Sciatic nerve (tissue), 2 donors: ENCODE measurements at regions not wholly inside any gene's neighbourhood (a gene's known extent, or its start where the extent isn't known, plus 50 kb on each side); places are given as distances from the start of the nearest gene placed in this dataset.
A peak's percentile ranks its signal among the peaks of the same experiment; 100 is the strongest.

Experiments
- ATAC-seq: fragments of 200-7000 bp; cut with Tn5 transposase; one replicate; pipeline ENCODE4 v1.9.1; 2020; ENCODE audit warnings: mild to moderate bottlenecking, moderate library complexity
- DNase-seq: peaks from one replicate; pipeline ENCODE4 v3.0.0-alpha.2; 2020; ENCODE audit warnings: low spot score
- intact Hi-C: fragments of 100-400 bp; cut with DNase I; formaldehyde crosslinking; loops from one replicate; pipeline ENCODE4 v1.14.2; 2022
- donor health status: DM: no; HTN: no; CAD: no.
- donor health status: DM: no; HTN: no; CAD: no.

DNA sequence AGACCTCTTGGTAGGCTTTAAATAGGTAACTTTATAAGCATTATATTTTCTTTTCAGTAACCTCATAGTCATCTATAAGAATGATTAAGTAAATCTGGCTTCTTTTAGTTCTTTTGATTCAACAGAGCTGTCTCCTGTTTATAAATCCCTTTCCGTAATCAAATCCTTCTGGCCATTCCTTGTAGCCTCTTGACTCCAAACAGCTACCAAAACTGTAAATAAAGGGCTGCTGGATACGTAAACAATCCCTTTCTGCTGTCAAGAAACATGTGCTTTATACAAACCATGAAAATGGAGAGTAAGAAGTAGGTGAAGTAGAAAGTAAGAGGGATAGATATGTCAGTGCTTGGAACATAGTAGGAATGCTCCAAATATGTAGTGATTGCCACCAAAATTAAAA lies 183.2 kb upstream of the CASK start:
- DNase-seq (no peak), ATAC-seq (no peak)
- intact Hi-C loops: no loop called here

DNA sequence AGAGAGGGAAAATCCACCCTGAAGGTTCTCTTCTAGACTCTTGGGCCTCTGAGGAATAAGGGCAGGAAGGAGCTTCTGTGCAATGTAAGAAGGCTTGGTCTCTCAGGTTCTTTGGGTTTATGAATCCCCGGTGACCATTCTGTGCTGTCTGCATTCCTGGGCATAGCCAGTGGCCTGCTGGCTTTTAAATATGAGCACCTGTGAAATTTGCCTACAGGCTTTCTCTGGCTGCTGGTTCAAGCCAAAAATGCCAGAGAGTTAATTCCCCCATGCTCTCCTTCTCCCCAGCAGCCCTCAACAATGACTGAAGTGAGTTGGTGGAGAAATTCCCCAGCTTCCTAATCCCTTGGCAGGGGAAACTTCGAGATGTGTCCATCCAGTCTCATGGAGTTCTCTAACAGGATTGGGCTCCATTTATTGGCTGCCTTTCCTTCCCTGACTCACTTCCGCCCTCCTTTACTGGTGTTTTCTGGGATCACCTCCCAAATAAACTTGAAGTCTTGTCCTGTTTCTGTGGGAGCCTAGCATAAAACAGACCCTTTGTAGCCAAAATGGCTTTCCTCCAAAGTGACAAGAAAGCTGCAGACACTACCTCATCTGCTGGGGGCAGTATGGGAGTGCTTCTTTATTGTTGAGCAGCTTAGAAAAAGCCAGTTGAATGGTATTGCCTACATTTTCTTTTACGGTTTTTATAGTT lies 179.4 kb upstream of the CASK start:
- ATAC-seq (peak; percentile 24), DNase-seq (no peak)
- intact Hi-C loops: no loop called here

DNA sequence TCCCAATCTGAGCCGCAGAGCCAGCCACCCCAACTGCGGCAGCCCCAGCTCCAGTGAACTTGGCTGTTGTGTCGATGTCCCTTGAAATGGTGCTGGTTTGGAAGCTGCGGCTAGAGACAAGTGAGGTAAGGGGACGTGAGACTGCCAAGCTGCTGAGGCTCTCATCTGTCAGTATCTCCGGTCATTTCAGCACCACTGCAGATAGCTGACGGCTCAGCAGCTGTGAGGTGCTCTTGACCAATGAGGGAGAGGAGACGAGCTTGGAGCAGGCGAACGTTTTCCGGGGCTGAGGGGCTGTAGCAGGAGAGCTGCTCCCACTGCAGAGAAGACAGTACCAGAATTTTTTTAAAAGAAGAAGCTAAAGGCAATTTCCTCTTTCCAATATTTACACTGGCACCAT lies 175.5 kb upstream of the CASK start:
- DNase-seq (no peak), ATAC-seq (no peak)
- intact Hi-C loops: no loop called here

DNA sequence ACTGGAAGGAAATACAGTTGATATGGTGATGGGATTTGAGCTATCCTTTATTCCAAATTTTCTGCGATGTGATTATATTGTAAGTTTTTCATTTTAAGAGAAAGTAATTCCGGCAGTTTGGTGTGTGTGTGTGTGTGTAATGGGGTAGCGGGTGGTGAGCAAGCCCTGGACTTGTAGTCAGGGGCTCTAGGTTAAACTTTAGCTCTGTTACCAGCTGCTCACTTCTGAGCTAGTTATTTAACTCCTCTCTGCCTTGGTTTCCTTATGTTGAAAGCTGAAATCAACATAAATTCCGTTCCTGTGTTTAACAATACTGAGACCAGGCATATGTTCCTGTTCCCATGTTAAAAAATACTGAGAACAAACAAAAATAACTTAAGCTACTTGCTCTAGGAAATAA lies 174.1 kb upstream of the CASK start:
- intact Hi-C loops: no loop called here
- ATAC-seq: no peak

DNA sequence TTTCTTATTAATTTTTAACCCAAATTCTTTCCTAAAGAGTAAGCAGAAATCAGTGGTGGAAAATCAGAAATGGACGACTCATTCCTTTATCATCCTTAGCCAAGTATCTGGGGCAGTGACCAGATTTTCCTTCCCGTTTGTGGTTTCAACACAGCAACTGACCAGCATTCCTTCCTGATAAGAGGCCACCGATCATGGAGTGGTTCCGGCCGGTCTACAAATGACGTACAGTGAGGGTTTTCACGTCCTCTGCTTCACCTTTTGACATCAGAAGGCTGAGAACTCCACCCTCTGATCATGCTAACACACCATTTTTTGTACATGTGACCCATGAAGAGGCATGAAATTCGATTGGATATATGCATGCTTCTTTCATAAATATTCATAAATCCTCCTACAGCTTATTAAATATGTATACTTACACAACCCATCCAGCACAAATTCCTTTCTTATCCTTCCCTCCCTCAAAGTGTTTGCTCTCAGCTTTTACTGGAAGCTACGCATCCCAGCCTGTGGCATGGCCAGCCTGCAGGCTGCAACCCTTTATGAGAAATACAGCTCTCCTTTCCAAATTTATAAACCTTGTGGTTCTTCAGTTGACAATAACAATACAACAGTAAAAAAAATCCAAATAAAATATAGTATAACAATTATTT lies 173.0 kb upstream of the CASK start:
- no peak for ATAC-seq
- intact Hi-C loops: no loop called here
- no peak for DNase-seq

More for the DNA sequence above, 174.1 kb upstream of the CASK start:
- no peak for DNase-seq

DNA sequence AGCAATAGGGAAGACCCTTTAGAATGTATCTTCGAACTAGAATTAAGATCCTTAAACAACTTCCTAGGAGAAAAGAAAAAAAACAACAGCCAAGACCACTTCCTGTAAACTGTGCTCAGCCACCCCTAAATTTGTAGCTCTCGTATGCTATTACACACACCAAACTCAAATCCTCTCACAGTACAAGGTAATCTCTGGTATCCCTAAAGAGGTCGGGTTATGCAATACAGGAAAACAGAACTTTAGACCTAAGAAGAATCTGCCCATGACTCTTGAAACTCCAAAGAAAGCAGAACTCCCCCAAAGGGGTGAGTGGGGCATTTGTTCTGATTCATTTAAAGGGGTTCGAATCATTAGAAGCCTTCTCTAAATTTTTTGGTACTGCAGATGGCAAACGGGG lies 170.9 kb upstream of the CASK start:
- ATAC-seq: peak; percentile 62
- intact Hi-C loops: no loop called here
- no peak for DNase-seq

DNA sequence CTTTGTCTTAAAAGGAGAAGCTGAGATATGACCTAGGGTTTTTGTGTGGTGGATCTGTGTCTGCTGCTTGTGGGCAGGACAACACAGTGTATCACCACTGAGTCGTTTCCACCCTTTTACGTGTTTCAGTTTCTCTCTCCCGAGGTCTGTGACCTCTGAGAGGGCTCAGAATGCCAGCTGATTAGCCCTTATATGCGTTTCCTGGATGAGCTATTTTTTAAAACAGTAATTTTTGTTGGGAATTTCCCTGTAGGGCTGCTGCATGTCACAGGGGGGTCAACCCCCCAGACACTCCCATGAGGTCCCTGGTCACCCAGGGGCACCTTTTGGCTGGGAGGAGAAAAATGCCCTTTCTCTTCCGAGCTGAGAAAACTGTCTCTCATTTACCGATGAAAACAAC lies 170.4 kb upstream of the CASK start:
- no peak for ATAC-seq
- intact Hi-C loops: no loop called here

DNA sequence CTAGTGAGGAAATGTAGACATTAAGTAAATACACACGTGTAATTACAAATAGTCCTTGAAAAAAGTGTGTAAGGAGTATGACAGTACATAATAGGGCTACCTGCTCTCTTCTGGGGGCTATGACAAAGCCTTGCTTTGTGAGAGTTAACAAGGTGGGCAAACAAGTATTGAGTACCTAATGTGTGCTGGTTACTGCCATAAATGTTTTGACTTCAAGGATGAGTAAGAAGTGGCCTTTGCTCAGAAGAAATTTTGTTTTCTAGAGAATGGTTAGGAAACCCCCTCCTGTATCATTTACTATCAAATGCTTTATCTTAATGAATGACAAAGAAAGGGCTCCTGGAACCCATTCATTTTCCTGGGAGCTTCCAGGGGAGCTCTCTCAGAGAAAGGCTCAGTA lies 167.0 kb upstream of the CASK start:
- intact Hi-C loops: no loop called here
- no peak for ATAC-seq
- no peak for DNase-seq

More for the DNA sequence above, 170.4 kb upstream of the CASK start:
- no peak for DNase-seq

DNA sequence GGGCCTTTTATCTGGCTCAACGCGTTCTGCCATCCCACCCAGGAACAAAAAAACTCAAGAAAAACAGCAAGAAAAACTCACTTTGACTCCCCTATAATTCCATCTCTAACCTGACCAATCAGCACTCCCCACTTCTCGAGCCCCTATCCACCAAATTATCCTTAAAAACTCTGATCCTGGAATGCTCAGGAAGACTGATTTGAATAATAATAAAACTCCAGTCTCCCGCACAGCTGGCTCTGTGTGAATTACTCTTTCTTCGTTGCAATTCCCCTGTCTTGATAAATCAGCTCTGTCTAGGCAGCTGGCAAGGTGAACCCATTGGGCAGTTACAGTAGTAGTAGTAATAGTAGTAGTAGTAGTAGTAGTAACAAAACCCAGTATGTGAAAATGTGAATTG lies 165.7 kb upstream of the CASK start:
- ATAC-seq (no peak), DNase-seq (no peak)
- intact Hi-C loops: no loop called here

DNA sequence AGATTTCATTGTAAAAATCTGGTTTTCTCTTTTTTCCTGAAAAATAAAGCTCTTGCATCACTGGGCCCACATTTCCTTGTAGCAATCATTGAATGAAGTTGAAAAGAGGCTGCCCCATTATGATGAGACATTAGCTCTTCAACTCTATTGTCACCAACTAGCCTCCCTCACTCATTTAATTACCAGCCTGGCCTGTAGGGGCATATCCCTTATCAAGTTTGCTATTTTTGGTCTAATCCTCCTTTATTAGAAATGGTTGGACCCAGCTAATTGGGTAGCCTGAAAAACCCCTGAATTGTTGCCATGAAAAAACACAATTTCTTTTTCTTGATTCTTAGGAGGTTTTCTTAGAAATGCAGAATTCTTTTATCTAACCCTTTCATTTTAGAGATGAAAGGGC lies 164.6 kb upstream of the CASK start:
- DNase-seq (no peak), ATAC-seq (no peak)
- intact Hi-C loops: no loop called here

DNA sequence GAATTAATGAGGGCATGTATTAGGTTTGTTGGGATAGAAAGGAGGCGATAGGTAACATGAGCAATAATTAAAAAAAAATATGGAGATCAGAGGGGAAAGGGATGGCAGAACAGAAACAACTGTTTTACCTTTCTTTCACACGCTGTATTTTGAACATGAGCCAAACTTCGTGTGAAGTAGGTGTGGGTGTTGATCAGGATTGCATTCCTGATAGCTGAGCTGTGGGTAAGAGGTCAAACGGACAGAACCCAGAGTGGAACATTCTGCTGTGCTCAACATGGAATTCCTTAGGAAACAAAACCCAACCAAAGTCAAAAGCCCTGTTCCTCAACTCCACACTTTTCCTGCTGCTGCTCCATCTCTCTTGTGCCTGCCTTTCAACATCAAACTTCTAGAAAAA lies 162.5 kb upstream of the CASK start:
- ATAC-seq: no peak
- intact Hi-C loops: no loop called here
- DNase-seq: no peak

DNA sequence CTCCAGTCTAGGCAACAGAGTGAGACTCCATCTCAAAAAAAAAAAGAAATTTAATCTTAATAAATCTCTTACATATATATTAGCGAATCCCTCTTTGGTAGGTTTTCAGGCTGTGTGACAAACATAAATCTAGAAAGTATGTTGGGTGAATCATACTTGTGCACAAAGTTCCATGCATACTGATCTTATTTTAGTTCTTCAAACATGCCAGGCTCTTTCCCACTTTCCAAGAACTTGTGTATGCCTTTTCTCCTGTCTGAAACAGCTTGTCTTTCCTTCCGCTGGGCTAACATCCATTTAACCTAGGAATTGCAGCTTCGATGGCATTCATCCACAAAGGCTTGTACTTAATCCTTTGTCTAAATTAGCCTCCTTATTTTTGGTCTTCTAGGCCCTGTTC lies 156.6 kb upstream of the CASK start:
- intact Hi-C loops: no loop called here
- ATAC-seq (no peak), DNase-seq (no peak)

DNA sequence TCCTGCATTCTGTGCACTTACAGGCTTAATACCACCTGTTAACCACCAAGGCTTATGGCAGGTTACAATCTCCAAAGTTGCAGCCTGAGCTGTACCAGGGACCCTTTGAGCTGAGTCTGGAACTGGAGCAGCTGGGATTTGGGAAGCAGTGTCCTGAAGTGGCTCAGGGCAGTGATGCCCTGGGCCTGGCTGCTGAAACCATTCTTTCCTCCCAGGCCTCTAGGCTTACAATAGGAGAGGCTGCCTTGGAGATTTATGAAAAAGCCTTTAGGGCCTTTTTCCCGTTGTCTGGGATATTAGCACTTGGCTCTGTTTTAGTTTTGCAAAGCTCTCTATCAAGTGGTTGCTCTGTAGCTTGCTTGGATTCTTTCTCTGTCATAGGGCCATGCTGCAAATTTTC lies 154.3 kb upstream of the CASK start:
- intact Hi-C loops: no loop called here
- ATAC-seq: no peak
- DNase-seq: no peak

DNA sequence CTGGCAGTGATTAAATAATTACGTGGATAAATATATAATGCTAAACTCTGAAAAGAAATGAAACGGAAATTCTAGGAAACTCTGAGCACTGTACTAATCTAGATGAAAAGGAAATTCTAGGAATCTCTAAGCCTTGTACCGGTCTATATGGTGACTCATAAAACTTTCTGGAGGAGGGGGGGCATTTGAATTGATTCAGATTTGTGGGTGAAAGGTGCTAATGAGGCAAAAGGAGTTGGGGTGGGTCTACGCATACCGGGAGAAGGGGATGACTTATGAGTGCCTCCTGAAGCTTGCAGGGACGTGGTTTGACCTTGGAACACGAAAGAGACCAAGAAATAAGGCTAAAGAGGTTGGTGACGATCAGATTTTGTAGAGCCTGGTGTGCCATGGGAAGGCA lies 151.7 kb upstream of the CASK start:
- ATAC-seq (no peak), DNase-seq (no peak)
- intact Hi-C loops: no loop called here

DNA sequence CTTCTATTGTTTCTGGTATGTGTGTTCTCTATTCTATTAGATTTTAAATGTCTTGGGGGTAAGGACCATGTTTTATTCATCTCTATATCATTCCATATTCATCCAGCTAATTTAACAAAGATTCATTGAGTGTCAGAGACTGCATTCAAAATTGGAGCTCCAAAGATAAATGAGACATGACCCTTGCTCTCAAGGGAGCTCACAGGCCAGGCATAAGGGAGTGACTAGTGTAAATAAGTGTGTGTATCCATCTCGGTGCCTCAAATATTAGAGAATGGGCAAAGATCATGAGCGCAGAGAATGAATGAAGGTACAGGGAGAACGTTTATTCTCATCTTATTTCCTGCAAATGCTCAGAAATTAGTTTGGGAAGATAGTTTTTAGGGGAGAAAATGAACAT lies 150.1 kb upstream of the CASK start:
- ATAC-seq (no peak), DNase-seq (no peak)
- intact Hi-C loops: no loop called here

DNA sequence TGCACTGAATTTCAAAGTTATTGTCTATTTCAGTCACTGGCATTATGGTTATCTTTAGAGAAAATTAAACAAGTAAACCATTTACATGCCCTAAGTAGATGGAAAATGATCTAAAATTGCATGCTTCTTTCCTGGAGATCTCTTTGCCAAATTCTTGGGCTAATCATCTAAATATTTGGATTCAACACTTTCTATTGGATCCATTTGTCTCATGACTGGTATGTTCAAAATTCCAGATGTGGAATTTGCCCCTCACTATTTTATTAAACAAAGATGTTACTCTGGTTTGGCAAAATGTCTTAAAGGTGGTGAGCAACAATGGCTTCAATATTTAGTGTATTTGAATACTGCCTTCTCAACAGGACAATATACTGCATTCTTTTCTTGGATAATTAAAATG lies 147.5 kb upstream of the CASK start:
- intact Hi-C loops: no loop called here
- DNase-seq: no peak
- ATAC-seq: no peak

DNA sequence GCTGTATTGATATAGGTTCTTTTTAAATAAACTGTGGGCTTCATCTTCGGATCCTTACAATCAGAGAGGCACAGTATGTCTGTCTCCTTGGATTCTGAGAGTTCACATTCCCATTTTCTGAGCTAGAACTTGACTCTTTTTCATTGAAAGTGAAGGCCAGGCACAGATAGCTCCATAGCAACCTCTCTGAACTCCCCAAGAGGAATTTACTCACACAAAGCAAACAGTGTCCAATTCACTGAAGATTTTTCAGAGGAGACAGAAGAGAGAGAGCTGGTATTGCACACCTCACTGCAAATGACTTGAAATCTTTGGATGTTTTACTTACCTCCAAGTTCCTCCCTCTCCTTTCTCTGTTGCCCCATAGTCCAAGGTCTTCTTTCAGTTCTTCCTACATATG lies 130.9 kb upstream of the CASK start:
- DNase-seq (no peak), ATAC-seq (no peak)
- intact Hi-C loops: no loop called here

DNA sequence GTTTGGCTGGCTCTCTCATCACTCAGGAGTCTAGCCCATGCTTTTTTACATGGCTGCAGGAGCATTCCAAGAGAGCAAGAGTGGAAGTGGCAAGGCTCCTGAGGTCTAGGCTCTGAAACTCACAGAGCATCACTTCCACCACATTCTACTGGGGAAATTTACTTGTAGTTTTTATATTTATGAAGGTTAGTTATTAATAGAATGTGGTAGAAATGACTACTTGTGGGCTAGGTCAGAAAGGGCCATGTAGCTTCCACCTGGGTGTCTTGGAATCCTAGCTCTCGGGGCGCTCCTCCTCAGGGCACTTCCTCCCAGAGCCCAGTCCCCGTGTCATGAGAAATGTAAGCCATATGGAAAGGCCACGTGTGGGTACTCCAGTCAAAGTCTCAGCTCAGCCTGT lies 127.0 kb upstream of the CASK start:
- intact Hi-C loops: no loop called here
- ATAC-seq (no peak), DNase-seq (no peak)

DNA sequence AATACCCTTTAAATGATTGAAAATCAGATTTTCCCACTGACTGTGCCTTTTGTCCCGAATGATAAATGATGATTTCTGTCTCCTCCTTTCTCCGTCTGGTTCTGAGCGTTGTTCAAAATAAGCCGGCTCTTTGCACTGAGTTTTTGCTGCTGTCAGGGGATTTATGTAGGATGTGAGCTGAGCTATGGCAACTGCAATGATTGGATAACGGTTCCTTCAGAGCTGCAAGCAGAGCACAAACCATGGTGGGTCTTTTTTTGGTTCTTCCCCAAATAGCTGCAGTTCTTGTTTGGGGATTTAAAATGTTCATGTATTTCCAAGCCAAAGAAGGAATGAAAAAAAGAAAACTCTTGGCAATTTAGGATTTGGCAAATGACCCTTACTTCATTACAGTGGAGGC lies 124.5 kb upstream of the CASK start:
- no peak for DNase-seq
- intact Hi-C loops: no loop called here
- no peak for ATAC-seq

DNA sequence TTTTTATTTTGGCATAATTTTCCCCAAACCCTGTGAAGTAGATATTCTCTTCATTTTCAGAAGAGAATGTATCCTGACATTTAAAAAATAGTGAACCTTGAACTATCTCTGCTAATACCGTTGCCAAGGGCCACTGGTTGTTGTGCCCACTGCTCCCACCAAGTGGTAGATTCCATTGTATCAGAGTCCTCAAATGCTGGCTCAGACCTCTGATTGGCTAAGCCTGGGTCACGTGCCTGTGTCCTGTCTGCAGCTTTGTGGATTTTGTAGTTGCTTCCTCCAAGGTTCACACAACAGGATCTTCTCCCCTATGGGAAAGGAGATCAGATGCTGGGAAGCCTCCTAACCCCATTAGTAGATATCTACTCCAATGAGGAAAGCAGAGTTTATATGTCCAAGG lies 104.8 kb upstream of the CASK start:
- no peak for DNase-seq
- ATAC-seq: no peak

DNA sequence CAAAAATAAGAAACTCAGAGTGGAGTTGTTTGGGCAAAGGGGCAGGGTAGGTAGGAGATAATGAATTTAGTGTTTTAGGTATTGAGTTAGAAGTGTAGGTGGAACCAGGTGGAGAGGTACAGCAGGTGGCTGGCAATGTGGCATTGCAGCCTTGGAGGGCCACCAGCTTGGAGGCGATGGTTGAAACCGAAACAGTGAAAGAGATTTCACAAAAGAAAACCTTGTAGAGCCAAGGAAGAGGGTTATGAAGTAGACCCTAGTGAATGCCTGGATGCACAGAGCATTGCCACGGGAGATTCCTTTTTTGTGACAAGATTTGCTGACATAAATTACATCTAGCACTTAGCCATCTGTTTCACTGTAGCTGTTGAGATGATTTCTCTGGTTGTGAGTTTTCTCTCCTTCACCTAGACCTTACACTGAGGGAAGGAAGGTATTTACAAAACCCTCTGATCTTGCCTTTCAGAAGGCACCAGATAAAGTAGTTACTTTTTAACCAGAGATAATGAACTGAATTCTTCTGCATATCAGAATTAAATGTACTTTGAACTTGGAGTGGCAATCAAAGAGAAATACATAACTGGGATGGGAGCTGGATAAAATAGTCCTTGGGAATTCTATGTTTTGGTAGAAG lies 104.1 kb upstream of the CASK start:
- no peak for ATAC-seq

More for the DNA sequence above, 104.8 kb upstream of the CASK start:
- intact Hi-C loops: no loop called here

More for the DNA sequence above, 104.1 kb upstream of the CASK start:
- DNase-seq: no peak
- intact Hi-C loops: no loop called here
